GM12872 (cell line): ENCODE measurements at regions not wholly inside any gene's neighbourhood (a gene's known extent, or its start where the extent isn't known, plus 50 kb on each side); places are given as distances from the start of the nearest gene placed in this dataset.
A peak's percentile ranks its signal among the peaks of the same experiment; 100 is the strongest.

Source experiments
- TF ChIP-seq, protein P1 (sequence below): IDR thresholded peaks from 3 replicates; pipeline ENCODE4 v1.5.1; 2011; ENCODE audit warnings: low read depth, mild to moderate bottlenecking, low read length, moderate library complexity; ENCODE audit not compliant: insufficient read depth

DNA sequence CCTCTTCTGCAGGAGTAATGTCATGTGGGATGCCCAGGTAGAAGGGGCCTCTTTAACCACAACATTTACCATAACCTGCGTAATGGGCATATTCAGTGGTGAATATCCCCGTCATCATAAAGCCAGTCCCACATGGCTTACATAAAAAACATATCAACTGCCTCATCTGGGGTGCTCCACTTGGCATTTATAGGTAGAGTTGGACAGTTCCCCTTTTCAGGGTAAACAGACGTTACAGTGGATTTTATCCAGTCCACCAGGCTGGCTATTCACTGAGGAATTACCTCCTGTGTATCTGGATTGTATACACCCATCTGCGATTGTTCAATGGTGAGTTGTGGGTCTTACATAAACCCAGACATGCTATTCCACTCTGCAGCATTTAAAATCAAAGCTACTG lies 70.7 kb upstream of the ANKRD17 start:
- TF ChIP-seq, protein P1, sequence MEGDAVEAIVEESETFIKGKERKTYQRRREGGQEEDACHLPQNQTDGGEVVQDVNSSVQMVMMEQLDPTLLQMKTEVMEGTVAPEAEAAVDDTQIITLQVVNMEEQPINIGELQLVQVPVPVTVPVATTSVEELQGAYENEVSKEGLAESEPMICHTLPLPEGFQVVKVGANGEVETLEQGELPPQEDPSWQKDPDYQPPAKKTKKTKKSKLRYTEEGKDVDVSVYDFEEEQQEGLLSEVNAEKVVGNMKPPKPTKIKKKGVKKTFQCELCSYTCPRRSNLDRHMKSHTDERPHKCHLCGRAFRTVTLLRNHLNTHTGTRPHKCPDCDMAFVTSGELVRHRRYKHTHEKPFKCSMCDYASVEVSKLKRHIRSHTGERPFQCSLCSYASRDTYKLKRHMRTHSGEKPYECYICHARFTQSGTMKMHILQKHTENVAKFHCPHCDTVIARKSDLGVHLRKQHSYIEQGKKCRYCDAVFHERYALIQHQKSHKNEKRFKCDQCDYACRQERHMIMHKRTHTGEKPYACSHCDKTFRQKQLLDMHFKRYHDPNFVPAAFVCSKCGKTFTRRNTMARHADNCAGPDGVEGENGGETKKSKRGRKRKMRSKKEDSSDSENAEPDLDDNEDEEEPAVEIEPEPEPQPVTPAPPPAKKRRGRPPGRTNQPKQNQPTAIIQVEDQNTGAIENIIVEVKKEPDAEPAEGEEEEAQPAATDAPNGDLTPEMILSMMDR, result no peak

DNA sequence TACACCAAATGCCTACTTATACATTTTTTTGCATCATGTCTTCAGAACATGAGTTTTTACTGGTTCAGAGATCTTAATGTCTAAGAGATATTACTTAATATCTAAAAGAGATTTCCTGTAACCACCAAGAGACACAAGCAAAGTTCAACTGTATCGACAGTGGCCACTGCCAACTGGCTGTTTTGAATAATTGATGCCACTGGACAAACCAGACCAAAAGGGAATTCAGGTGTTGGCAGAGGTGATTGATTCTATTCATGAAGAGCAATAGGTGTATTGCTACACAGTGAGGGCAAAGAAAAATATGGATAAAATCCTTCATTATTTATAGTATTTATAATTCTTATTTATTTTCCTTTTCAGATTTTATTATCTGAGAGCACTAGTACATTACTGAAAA lies 58.5 kb upstream of the ANKRD17 start:
- TF ChIP-seq, protein P1, result no peak

GRCh38 chr4:73315091-73315490 lies 56.5 kb upstream of the ANKRD17 start:
- TF ChIP-seq, protein P1, result no peak

DNA sequence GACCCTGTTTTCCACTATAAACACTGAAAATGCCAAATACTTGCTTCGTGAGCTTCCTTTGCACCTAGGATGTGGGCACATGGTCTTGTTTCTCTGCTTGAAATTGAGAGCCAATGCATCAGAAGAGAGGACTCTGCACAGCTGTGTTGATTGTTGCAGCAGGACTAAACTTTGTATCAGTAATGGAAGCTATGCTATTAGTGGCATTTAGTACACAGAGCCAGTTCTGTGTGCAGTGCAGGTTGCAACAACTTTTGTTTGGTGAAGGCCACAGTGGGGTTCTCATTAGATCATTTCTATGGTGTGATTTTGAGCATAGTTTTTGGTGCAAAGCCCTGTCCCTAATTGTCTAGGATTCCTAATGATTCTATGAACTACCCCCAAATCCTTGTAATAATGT lies 54.4 kb upstream of the ANKRD17 start:
- TF ChIP-seq, protein P1, result no peak

GRCh38 chr4:73311428-73311827 lies 52.8 kb upstream of the ANKRD17 start:
- TF ChIP-seq, protein P1, result peak; percentile 21; the same call in 1 of the 3 replicates

- TF ChIP-seq, protein P1, result no peak
Measured at GRCh38 chr4:73309211-73309610, 50.6 kb upstream of the ANKRD17 start.
